ENCODE measurements at regions not wholly inside any gene's neighbourhood (a gene's known extent, or its start where the extent isn't known, plus 50 kb on each side); places are given as distances from the start of the nearest gene placed in this dataset.

GRCh38 chr14:51548187-51548586 lies 103.5 kb upstream of the FRMD6 start:
- TF ChIP-seq CTCF (IDR thresholded peaks at IDR 0.05), result no peak
- no peak for TF ChIP-seq POLR2A (IDR thresholded peaks at IDR 0.05)

Data from heart left ventricle (tissue), 13 donors.